Endodermal cell (in vitro differentiated cells): ENCODE measurements at regions not wholly inside any gene's neighbourhood (a gene's known extent, or its start where the extent isn't known, plus 50 kb on each side); places are given as distances from the start of the nearest gene placed in this dataset.

Experiments
- DNase-seq: peaks from one replicate; pipeline ENCODE4 v3.0.0-alpha.2; 2017
- H3K27ac ChIP-seq: 2 replicates; pipeline ENCODE4 v1.5.1; 2013; ENCODE audit warnings: mild to moderate bottlenecking, low read depth, low read length, moderate library complexity
- H3K27me3 ChIP-seq: 2 replicates; pipeline ENCODE4 v1.6.1; 2013; ENCODE audit warnings: mild to moderate bottlenecking, low read length, moderate library complexity; ENCODE audit not compliant: insufficient read depth, control insufficient read depth, poor library complexity, severe bottlenecking
- H3K36me3 ChIP-seq: 2 replicates; pipeline ENCODE4 v1.7.0; 2013; ENCODE audit warnings: mild to moderate bottlenecking, low read length, moderate library complexity; ENCODE audit not compliant: control insufficient read depth, insufficient read depth
- H3K4me1 ChIP-seq: one replicate; pipeline ENCODE4 v1.7.0; 2013; ENCODE audit warnings: low read length; ENCODE audit not compliant: control insufficient read depth, insufficient read depth
- H3K4me3 ChIP-seq: 2 replicates; pipeline ENCODE4 v1.5.1; 2013; ENCODE audit warnings: mild to moderate bottlenecking, low read length, moderate library complexity
- H3K9ac ChIP-seq: 2 replicates; pipeline ENCODE4 v1.6.1; 2013; ENCODE audit warnings: mild to moderate bottlenecking, low read length, moderate library complexity; ENCODE audit not compliant: poor library complexity, severe bottlenecking; ENCODE audit errors: extremely low read depth
- H3K9me3 ChIP-seq: 2 replicates; pipeline ENCODE4 v1.6.1; 2013; ENCODE audit warnings: mild to moderate bottlenecking, low read length, moderate library complexity; ENCODE audit not compliant: control insufficient read depth
- H3K27ac Mint-ChIP-seq: 2 replicates; pipeline ENCODE4 v1.8.0; 2020; ENCODE audit warnings: mixed read lengths
- H3K27me3 Mint-ChIP-seq: 2 replicates; pipeline ENCODE4 v1.8.0; 2021; ENCODE audit warnings: mild to moderate bottlenecking, mixed read lengths; ENCODE audit not compliant: insufficient read depth
- H3K36me3 Mint-ChIP-seq: 2 replicates; pipeline ENCODE4 v1.8.0; 2020; ENCODE audit warnings: low read depth, mixed read lengths
- H3K4me1 Mint-ChIP-seq: 2 replicates; pipeline ENCODE4 v1.8.0; 2020; ENCODE audit warnings: mixed read lengths
- H3K4me3 Mint-ChIP-seq: 2 replicates; pipeline ENCODE4 v1.8.0; 2020; ENCODE audit warnings: mild to moderate bottlenecking, moderate library complexity, mixed read lengths
- H3K9me3 Mint-ChIP-seq: 2 replicates; pipeline ENCODE4 v1.8.0; 2020; ENCODE audit warnings: mild to moderate bottlenecking, mixed read lengths
- WGBS, 2 experiments: methylation state at CpG; one replicate each; pipeline versions ENCODE4 v1.1.5 to v1.1.7; 2013; ENCODE audit warnings: missing lambda C conversion rate in 2 of 2, mixed read lengths in 1 of 2; ENCODE audit not compliant: insufficient coverage in 1 of 2, insufficient read length in 1 of 2; 5-methylcytosine and 5-hydroxymethylcytosine counted together
- TF ChIP-seq, protein P1 (sequence below): fragments of 200-600 bp; sonication (generic); conservative IDR thresholded peaks from 2 replicates; pipeline ENCODE4 v1.5.0; 2021; ENCODE audit warnings: antibody characterized with exemption, mild to moderate bottlenecking

DNA sequence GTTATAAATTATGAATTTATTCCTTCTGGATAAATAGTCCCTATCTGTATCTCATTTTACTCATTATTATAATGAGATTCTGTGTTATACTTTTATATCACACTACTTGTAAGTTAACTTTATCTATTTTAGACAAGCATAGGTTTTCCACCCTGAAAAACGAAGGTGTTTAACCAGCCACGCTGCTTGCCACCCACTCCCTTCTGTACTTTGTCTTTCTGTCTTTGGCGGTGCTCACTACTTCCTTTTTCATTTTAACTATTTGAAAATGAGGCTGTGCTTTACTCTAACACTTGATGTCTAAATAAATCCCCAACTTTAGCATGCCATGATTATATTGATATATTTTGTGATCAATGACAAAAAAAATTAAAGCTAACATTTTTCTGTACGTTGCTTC lies 952.9 kb downstream of the DNAJB9 start:
- H3K27me3 Mint-ChIP-seq, result no peaks in the 10 kb centered on the region
- H3K27ac Mint-ChIP-seq, result no peak overlapping the region
- peaks cover 13% of the 10 kb centered on the region for H3K4me1 Mint-ChIP-seq
- TF ChIP-seq, protein P1, sequence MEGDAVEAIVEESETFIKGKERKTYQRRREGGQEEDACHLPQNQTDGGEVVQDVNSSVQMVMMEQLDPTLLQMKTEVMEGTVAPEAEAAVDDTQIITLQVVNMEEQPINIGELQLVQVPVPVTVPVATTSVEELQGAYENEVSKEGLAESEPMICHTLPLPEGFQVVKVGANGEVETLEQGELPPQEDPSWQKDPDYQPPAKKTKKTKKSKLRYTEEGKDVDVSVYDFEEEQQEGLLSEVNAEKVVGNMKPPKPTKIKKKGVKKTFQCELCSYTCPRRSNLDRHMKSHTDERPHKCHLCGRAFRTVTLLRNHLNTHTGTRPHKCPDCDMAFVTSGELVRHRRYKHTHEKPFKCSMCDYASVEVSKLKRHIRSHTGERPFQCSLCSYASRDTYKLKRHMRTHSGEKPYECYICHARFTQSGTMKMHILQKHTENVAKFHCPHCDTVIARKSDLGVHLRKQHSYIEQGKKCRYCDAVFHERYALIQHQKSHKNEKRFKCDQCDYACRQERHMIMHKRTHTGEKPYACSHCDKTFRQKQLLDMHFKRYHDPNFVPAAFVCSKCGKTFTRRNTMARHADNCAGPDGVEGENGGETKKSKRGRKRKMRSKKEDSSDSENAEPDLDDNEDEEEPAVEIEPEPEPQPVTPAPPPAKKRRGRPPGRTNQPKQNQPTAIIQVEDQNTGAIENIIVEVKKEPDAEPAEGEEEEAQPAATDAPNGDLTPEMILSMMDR, result no peak
- Histone ChIP-seq H3K9me3 (no peaks in the 10 kb centered on the region), H3K27ac (no peak overlapping the region), H3K36me3 (no peaks in the 10 kb centered on the region), H3K4me1 (peaks cover 4% of the 10 kb centered on the region), H3K27me3 (no peaks in the 10 kb centered on the region), H3K9ac (no peak overlapping the region), H3K4me3 (no peak overlapping the region)
- DNase-seq, result no peak
- no peaks in the 10 kb centered on the region for H3K36me3 Mint-ChIP-seq
- H3K4me3 Mint-ChIP-seq, result no peak overlapping the region
- 84 to 91% methylated on average over 3 to 4 of the region's 4 CpGs for WGBS, 2 experiments
- no peaks in the 10 kb centered on the region for H3K9me3 Mint-ChIP-seq

DNA sequence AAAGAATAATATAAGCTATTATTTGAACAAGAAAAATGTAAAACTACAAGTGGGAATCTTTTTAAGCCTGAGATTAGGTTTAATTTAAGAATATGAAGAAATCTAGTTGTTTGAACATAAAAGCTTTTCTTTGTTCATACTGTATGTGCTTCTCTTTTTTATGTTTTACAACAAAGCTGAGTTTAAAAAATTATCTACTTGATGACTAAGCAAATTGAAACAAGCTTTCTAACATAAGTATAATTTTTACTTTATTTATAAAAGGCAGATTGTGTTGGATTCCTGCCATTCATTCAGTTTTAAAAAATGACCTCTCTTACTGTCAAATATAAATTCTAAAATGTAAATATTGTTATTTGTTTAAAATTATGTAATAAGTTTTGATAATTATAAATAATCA lies 958.2 kb downstream of the DNAJB9 start:
- no peaks in the 10 kb centered on the region for H3K4me1 Mint-ChIP-seq
- TF ChIP-seq, protein P1, result no peak
- no peaks in the 10 kb centered on the region for H3K4me1 ChIP-seq
- no peaks in the 10 kb centered on the region for H3K27me3 Mint-ChIP-seq
- H3K27ac Mint-ChIP-seq, result no peak overlapping the region
- no peak overlapping the region for H3K4me3 Mint-ChIP-seq
- no peak overlapping the region for H3K4me3 ChIP-seq
- no peak overlapping the region for H3K9ac ChIP-seq
- no peaks in the 10 kb centered on the region for H3K36me3 ChIP-seq
- H3K36me3 Mint-ChIP-seq, result no peaks in the 10 kb centered on the region
- H3K9me3 Mint-ChIP-seq, result no peaks in the 10 kb centered on the region
- no peaks in the 10 kb centered on the region for H3K27me3 ChIP-seq
- H3K27ac ChIP-seq, result no peak overlapping the region
- no peaks in the 10 kb centered on the region for H3K9me3 ChIP-seq
- DNase-seq, result no peak

DNA sequence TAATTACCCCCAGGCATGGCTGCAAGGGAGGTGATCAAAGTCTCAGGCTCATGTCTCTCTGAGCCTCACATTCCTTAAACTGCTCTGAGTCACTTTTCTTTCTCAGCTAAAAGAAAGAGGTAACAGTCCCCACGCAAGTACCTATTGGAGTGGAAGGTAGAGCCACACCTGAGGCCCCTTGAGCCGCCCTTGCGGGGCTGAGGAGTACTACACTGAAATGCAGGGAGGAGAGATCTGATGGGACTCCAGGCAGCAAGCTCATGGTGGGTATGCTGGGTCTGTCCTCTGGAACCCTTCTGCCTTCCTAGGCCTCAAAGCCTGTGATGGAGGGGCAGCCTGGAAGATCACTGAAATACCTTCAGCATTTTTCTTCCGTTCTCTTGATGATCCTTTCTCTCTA lies 960.0 kb downstream of the DNAJB9 start:
- no peaks in the 10 kb centered on the region for H3K36me3 Mint-ChIP-seq
- H3K4me1 Mint-ChIP-seq, result peaks cover 3% of the 10 kb centered on the region
- Histone ChIP-seq H3K9me3 (no peaks in the 10 kb centered on the region), H3K9ac (no peak overlapping the region), H3K27ac (no peak overlapping the region), H3K27me3 (no peaks in the 10 kb centered on the region), H3K36me3 (no peaks in the 10 kb centered on the region), H3K4me1 (peaks cover under 1% of the 10 kb centered on the region), H3K4me3 (no peak overlapping the region)
- TF ChIP-seq, protein P1, result no peak
- peak; percentile 52 for DNase-seq
- no peak overlapping the region for H3K27ac Mint-ChIP-seq
- H3K9me3 Mint-ChIP-seq, result no peaks in the 10 kb centered on the region
- H3K4me3 Mint-ChIP-seq, result no peak overlapping the region
- no peaks in the 10 kb centered on the region for H3K27me3 Mint-ChIP-seq
- whole genome bisulfite sequencing, 2 experiments, result 91% methylated on average over 1 to 4 of the region's 4 CpGs
